Stimulated activated CD8-positive, alpha-beta memory T cell treated with anti-CD3 and anti-CD28 coated beads, Interleukin-7, amount 100 ng/mL, for 48 hours (primary cell): ENCODE measurements at regions not wholly inside any gene's neighbourhood (a gene's known extent, or its start where the extent isn't known, plus 50 kb on each side); places are given as distances from the start of the nearest gene placed in this dataset.

ENCODE experiments used
- DNase-seq, 2 donors: peaks; one replicate each; pipeline ENCODE4 v3.0.0-alpha.2; 2020; ENCODE audit warnings: low read depth in 1 of 2; ENCODE audit errors: extremely low read depth in 1 of 2

DNA sequence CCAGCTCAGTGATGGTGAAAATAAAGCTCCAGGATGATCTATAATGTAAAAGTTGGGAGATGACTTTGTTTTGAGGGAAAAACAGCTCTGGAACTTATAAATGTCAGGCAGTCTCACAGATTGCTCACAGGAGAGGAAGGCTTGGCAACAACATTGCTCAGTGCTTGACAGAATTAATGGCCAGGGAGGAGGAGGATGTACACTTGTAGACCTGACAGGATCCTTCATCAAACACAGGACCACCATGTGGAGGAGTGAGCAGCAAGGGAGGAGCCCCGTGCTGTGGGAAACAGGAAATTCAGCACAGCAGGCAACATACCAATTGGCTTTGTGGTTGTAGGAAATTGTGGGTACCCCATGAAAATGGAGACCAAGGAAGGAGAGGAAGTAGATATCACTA is 291.8 kb upstream of the CAMK1G start:
- DNase-seq: no peak

DNA sequence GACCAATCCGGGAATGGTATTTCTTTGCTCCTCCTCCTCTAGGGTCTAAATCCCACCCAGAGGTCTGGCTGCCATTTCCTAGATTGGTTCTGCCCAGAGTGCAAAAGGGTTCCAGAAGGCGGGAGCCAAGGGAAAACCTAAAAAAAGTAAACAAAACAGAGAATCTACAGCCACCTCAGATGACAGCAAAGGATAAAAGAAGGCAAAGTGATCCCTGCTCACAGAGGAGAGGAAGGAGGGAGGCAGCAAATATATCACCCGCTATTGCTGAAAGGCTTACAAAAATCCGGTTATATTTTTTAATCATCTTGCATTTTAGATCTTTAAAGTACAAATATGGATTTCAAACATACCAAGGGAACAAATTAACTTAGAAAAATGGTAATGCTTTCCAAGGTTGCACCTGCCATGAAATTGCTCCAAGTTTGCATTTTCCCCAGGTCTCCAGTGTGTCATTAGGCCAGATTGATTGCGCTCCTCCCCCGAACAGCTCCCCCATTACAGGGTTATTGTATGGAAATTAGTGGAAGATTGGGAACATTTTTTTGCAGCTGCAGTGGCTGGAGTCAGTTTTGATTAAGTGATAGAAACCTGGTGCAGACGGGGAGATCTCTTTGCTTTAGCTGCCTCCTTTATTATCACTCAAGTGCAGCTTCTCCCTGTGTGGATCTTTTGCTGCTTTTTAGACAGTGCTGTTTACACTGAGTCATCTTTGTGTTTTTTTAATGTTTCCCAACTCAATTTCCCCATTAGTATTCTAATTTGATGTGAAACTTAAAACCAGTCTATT is 280.5 kb upstream of the CAMK1G start:
- DNase-seq: no peak

DNA sequence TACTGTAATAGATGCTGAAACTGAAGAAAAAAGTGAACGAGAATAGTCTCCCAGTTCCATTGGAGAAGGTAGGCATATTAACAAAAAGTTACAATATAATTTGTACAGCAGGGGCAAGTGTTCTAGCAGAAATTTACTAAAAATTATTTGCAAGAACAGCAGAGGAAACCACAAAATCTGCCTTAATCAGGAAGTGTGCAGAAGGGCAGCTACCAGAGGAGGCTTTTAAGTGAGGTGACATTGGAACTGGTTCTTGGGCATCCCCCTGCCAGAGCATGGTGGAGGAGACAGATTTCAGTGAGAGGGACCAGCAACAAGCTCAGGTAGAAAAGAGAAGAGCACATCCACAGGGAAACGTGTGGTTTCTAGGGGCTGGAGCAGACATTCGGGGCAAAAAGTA is 279.3 kb upstream of the CAMK1G start:
- DNase-seq: no peak

DNA sequence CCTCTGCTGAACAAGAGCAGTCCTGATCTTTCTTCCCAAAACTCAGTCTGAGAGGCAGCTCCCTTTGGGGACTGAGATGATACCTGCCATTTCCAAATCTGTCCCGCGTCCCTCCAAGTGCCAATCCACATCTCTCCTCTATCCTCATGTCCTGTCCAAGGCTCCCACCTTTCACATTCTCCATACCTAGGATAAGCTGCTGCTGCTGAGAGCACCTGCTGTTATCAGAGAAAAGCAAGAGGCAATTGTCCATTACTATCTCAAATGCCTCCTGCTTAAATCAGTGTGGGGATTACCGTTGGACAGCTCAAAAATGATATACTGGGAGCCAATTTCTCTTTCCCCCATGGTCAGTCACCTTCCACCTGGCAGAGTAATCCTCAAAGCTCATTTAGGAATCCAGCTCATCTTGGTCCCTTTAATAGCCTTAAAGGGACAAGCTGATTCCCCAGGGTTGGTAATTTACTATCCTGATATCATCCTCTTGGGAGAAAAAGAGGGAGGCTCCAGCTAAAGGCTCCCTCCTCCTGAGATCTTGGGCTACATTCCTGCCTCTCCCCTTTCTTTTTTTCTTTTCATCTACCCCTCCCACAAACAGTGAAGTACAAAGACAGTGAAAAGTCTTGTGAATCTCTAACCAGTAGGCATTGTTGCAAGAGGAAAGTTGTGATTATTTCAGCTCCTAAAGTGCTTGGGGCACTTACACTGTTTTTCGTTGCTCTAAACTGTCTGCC is 278.1 kb upstream of the CAMK1G start:
- no peak for DNase-seq

DNA sequence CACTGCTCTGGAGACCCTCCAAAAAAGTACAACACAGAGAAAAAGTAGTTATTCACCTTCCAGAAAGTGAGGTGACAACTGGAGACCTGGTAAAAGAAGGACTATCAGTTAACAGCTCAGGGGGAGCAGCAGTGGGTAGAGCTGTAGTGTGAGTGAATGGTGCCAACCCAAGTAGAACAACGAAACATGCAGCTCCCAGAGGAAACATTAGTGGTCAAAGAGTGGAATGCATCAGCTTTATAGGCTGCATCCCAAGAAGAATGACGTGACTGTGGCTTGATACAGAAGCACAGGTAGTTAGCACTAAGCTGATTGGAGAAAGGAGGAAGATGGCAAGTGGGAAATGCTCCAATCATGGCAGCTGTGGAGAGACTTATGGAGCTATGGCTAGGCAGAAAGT is 275.7 kb upstream of the CAMK1G start:
- DNase-seq: no peak

DNA sequence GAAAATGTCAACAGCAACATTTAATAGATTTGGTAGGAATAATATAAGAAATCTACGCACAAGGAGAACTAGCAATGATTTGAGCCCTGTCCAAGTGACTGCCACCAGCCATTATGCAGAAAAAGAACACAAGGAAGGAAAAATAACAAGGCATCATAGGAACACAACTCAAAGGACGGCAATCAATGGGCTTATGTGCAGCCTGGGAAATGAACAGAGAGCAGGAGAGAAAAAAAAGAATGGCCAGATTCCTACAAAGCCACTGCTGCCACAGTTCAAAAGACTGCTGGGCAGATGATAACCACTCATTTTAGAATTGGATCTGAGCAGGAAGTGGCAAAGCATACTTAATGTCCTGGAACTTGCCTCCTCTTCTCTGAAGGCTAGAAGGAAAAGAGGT is 274.3 kb upstream of the CAMK1G start:
- DNase-seq: no peak

DNA sequence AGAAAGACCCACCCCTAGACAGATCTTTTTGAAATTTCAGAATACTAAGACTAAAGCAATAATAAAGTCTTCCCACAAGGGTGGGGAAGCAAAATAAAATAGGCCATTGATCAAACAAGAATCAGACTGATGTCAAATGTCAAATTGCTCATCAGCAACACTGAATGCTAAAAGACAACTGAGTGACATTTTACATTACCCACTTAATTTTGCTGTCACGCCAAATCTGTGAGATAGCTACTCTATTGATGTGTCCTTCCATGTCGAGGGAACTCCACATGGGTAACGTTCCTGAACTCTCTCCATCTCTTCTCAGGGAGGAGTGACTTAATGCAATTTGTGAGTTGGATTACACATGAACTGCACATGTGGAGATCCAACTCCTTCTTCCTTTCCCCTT is 271.7 kb upstream of the CAMK1G start:
- DNase-seq: no peak

DNA sequence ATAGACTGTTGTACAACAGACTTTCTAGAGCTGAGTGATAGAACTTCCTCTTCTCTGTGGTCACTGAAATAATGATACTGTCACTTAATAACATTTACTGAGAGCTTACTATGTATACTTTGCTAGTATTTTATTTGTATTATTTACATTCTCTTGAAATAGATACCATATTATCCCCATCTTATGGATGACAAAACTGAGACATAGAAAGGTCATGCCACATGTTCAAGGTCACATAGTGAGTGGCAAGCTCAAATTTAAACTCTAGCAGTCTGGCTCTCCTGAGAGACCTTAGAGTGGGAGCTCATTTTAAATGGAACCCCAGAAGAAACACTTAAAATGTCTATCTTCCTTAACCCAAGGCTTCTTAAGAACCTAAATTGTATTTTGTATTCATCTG is 266.6 kb upstream of the CAMK1G start:
- no peak for DNase-seq

DNA sequence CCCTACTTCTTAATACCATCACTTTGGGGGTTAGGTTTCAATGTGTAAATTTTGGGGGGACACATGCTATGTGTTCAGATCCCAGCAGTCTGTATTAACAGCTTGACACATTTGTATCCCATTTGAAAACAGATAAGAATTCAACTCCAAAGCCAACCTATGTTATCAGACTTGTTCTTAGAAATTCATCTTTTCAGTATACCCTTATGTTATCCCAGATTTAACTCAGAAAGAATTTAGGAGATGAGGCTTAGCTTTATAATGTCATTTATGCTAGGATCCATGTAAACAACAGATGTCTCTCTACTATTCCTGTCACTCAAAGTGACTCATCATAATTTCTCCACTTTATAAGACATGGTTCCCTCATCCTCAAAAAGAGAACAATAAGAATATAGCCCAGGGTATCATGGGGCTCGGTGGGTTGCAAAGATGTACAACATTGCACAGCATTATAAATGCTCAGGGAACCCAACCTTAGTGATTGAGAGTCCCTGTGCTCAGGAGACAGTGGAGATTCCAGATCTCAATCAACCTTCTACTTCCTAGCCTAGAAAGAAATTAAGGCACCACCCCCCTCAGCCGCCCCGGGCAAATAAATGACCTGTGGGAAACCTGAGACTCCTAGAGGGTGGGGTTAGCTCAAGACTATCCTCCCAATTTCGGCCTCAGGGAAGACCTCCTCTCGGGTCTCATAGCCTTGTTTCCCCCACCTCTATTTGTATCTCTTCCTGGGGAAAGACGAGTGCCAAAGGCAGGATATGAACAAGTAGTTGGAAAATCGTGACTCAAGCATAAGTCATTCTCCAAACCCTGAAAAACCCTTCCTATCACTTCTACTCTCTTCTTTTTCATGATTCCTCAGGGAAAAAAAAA is 265.1 kb upstream of the CAMK1G start:
- no peak for DNase-seq

DNA sequence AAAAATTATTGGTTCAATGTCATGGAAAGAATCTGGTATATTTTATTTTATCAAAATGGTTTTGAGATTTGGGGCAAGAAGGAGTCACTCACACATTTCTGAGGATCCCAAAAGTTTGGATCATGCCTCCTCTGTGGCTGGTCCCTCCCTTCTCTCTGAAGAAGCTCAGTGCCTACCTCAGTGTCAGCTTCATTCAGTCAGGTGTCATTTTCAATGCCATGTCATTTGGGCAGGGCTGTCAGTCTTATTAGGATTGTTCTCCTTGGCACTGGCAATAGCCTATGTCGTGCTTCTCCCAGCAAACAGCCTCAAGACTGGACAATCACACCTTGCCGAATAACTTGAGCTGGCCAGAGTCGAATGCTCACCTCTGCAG is 264.5 kb upstream of the CAMK1G start:
- no peak for DNase-seq

DNA sequence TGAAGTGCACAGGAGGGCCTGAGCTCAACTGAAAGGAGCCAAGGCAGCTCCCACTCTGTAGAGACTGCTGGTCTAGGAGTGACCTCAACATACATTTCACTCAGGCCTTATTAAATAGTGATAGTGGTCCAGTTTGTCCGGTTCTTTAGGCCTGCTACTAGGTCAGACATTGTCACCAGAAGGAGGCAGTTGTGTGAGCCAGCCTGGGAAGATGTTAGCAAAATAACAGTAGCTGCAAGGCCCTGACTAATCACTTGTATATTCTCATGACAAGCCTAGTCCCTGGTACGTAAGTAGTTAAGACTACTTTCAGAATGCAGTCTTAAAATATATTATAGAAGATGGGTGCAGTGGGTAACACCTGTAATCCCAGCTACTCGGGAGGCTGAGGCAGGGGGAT is 264.0 kb upstream of the CAMK1G start:
- DNase-seq: no peak

DNA sequence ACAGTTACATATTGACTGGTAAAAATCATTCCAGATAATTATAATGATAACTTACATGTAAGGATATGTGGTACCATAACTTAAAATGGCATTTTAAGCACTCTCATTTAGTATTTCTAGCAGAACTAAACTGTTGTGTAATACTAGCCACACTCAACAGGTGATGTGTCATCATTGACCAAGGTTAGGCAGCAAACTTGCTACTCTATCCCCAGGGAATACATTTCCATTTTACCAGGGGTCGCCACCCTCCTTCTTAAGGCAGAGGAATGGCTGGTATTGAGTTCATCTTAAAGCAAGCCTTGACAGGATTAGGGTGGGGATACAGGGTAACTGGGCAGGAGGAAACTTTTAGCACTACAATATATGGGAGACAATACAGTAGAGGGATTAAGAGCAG is 259.8 kb upstream of the CAMK1G start:
- DNase-seq: no peak

DNA sequence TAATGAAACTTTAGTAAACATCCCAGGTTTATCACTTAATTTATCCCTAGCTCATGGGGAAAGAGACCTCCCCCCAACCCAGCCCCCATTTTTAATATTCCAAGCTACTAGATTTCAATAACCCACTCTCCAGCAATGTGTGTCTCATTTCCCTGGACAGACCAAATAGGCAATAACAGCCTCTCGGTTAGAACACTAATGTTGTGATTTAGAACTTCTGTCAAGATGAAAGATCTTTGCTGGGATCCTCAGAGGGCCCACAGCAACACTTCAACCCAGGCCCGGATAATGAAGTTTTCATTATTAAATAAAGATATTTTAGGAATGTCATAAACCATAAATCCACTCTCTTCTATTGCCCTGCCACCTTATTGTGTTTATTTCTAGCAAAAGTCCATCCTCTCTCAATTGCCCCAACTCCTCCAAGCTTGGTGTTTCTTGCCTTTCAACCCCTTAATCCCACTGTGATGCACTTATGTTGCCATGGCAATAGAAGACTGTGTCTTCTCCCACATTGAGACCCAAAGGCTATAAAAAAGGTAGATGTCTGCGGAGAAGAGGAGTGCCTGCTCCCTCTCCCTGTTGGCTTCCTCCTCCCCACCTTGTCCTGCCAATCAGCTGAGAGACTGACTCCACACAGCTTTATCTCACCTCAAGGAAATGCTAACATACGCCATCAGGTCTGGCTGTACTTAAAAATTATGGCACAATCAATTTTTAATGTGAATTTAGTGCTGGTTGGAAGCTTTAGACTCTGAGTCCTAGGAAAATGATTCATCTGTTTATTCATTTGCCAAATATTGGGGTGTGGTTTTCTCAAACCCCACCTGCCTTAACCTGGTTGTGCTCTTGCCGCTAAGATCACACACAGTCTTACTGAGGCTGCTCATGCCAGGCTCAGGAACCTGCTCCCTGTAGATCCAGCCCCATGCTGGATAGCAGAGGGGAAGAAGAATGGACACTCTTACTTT is 258.3 kb upstream of the CAMK1G start:
- no peak for DNase-seq

DNA sequence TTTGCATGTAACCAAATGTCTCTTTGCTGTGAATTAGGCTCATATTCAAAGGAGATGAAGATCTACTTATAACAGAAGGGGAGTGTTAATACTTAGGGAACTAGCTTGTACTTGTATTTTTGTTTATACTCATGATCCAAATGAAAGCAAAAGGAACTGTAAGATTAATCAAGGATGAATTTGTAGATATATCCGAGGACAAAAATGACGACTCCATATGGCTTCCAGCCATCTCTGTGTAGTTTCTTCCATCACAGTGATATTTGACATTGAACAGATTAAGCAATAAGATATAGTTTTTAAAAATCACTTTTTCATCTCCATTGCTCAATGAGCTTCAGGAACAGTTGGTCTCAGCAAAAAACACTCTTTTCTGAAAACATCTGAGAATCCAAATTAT is 257.4 kb upstream of the CAMK1G start:
- DNase-seq: no peak

DNA sequence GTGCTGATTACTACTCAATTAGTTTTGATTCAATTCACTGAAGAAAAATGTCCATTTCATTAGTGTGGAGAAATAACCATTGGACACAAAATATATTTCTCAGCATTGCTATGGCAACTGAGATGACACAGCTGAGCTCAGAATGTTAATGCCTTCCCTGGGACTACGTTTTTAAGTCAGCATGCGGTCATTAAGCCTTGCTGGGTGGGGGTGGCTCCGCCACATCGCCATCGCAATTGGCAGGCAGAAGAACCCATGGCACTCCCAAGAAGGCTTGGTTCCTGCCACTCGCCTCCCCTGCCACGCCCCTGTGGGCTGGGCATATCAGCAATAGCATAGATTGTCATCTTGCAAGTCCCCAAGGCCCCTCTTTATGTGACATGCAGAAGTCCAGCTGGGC is 256.7 kb upstream of the CAMK1G start:
- no peak for DNase-seq

DNA sequence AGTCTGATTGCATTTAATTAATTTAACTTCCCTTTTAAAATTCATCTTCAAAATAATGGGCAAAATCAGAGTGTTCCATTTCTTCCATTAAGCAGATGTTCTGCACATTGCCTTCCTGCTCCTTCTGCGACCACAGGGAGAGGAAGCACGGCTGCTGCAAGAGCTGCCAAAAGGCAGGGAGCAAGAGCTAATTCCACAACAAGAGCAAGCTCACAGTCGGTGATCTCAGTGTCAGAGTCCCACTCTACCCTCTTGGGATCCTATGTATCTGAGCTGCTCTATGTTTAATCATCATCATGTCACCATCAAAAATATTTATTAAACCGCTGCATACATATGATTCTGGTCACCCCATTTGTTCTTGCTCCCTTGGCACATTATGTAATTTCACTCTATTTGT is 255.3 kb upstream of the CAMK1G start:
- no peak for DNase-seq

DNA sequence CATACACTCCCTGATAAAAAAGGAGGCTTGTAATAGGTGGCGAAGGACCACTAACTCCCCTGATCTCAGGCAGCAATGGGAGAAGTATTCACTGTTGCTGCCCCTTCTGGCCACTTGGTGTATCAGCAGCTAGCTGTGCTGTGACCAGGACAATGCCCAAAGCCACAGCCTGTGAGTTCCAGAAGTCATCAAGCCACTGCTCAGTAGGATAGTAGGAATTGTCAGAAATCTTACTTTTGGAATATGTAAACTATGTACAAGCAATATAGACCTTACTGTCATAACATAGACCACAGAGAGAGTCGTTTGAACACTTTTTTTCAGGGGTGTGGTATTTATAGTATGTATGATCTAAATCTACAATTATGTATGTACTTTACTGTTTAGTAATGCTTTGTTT is 248.3 kb upstream of the CAMK1G start:
- DNase-seq: no peak

DNA sequence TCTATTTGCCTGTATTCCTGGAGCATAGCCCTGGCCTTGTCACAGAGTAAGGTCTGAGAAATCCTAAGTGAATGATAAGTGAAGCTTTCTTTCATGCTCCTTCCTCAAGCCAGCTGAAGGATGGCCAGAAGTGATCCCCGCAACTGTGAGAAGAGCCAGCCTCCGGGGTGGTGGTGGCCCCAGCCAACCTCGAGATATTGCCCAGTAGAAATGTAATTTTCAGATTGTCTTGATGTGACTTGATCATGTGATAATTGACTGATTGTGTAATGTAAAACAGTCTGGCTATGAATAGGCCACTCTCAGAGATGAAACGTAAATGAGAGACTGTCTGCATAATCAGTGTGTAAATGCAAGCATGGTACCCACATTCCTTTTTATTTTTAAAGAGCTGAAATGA is 242.4 kb upstream of the CAMK1G start:
- no peak for DNase-seq

DNA sequence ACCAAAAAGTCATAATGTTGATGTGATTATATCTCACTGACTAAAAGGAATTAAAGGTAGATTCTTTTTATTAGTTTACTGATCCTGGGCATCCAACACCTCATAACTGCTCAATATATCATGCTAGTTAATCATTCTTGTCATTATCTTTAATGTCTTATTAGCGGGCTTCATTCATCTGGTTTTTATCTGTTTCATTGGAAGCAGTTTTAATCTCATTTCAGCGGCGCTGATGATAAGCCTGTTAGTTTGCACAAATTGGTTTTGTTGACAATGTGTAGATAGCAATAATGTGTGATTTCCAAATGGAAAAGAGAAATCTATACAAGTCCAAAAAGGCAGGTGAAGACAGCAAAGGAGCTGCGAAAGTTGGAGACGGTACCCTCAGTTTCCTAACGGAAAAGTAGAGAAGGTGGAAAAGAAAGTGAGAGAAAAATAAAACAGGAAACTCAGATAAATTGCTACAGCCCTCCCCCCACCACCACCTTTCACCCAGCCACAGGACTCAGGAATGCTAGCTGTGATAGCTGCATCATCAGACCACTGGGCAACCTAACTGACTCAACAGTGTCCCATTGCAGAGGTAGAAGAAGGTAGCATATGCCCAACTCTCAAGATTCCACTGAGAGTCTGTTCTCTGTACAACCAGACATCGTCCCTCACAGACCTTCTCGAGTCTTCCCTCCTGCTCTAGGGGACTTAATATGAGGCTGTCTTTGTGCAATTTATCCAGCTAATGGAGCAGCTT is 241.7 kb upstream of the CAMK1G start:
- DNase-seq: no peak
